HG02973 (cell line): ENCODE measurements at regions not wholly inside any gene's neighbourhood (a gene's known extent, or its start where the extent isn't known, plus 50 kb on each side); places are given as distances from the start of the nearest gene placed in this dataset.

Experiments
- ATAC-seq: cut with Tn5 transposase; IDR thresholded peaks from one replicate; pipeline ENCODE4 v1.9.1; 2021; ENCODE audit warnings: moderate library complexity; ENCODE audit not compliant: unreplicated experiment

- ATAC-seq, result peak; percentile 92
Observed at GRCh38 chr5:124920909-124921666, 174.6 kb upstream of the ZNF608 start.

DNA sequence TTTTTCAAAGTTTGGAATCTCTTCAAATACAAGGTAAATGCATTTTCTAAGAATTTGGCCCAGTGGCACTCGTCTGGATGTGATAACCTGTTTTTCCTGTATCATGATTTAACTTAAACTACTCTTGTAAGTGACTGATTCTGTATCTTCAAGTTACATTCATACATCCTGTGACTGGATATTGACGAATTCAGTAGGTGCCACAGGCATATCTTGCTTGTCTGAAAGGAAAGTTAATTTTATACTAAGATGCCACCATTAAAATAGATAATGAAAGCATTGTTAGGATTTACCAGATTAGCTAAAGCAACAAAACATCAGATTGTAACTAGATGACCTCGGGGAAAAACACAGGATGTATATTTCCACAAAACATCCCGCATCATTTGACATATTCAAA, 175.3 kb upstream of the ZNF608 start:
- ATAC-seq, result peak; percentile 11

DNA sequence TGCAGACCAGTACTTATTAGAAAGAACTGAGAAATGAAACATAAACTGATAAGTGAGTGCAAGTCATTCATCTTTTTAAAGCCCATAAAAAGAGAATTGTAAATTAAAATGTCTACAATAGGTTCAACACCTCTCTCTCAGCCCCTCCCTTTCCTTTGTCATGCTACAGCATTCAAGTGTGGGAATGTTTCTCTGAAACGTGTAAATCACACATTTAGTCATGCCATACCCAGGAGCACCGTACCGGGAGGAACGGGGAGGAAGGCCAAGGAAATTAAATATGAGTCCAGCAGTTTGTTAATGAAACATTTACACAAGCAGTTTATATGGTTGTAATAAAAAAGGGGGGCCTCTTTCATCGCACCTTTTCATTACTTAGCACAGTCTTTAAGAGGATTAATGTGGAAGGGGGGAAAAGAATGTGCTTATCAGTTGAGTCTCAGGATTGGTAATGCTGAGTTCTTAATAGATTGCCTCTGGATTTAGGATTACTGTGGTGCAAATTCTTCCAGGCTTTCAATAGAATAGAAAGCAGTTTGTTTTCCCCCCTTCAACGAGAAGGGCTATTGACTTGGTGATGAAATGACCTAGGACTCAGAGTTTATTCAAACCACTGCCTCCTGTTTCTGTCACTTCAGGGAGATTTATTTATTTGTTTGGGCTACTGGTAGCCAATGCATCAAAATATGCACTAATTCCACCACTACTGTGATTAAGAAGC, 176.0 kb upstream of the ZNF608 start:
- ATAC-seq, result no peak

DNA sequence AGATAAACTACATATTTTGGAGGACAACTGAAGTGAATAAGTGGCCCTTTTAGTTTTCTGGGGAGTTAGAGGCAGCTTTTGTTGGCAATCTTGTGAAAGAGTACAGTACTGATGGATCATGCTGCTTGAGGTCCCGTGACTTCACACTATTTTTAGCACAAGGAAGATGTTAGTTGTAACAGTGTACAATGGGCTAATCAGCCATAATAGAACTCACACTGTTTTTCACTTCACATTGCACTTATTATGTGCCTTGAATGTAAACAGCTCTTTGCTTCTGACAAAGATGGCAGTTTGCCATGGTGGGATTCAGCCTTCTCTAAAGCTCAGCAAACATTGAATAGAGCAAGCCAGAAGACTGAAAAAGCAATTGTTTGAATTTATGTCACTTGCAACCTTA, 176.7 kb upstream of the ZNF608 start:
- ATAC-seq, result no peak

DNA sequence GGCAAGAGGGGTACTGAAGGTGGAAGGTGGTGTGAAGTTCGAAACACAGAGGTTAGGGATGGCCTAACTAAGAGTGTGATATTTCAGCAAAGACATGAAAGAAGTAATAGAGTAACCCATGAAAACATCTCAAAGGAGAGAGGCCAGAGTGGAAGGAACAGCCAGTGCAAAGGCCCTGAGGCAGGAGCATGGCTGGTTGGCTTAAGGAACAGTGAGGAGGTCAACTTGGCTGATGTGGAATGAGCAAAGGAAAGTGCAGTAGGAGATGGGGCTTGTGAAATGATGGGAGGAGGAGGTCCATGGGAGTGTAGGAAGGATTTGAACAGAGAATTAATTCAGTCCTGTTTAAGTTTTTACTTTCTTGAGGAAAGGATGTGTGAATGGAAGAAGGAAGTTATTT, 178.3 kb upstream of the ZNF608 start:
- no peak for ATAC-seq

DNA sequence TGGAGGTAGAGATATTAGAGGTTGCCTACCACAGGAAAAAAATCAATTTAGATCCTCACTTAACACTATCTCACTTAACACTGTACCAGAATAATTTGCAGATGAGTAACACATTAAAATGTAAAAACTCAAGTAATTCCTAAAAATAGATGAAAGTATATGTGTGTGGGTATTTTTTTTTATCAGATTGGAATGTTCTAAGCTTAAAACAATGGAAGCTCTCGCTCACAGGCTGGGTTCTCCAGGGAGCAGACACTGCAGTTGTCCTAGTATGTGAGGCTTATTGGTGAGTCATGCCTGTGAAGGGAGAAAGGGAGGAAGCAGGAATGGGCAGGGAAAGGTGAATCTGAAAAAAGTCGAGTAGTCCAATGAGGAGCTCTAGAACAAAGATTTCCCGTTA, 181.3 kb upstream of the ZNF608 start:
- ATAC-seq, result no peak

DNA sequence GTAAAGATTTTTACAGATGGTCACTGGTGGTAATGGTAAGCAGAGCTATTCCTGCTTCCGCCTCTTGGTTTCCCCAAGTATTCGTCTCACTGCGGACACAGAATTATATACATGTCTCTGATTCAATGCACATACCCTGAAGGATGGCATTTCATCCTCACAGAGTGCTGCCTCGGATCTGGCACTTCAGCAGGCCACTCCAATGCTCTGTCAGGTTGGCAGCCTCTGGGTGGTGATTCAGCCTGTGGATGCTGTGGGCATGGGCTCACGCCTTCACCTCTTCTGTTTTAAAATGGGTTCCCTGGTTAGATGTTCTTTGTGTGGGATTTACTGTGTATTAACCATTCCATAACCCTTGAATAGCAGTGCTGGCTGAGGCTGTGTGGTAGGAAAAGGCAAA, 182.6 kb upstream of the ZNF608 start:
- ATAC-seq, result no peak

DNA sequence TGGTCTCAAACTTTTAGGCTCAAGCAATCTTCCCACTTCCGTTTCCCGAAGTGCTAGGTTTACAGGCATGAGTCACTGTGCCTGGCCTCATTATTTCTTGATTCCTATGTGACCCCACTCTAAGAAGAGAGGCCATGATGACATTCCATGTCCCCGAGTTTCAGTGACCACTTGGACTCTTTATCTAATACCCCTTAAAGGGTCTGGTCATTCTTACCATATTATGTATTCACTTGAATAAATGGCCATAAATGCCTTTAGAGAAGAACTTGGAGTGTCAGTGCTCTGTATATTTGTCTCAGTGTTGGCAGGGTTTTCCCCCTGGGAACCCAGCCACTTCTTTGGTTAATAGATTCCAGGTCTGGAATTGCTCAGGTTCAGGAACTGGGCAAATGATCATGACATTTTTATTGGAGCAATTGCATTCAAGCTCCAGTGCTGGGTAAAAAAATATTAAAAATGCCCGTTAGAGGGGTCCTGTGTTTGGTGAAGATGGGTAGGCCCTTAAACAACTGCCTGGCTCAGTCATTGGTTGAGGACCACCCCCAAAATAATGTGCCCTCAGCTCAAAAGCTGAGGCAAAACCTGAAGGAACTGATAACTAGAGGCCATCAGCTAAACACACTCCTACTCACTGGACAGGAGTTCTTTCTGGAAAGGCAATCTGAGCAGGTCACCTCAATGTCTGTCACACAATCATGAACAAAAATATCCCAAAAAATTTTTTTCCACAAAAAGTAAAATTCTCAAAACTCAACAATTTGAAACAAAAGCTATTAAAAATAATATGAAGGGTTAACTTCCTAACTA, 186.6 kb upstream of the ZNF608 start:
- ATAC-seq, result no peak

DNA sequence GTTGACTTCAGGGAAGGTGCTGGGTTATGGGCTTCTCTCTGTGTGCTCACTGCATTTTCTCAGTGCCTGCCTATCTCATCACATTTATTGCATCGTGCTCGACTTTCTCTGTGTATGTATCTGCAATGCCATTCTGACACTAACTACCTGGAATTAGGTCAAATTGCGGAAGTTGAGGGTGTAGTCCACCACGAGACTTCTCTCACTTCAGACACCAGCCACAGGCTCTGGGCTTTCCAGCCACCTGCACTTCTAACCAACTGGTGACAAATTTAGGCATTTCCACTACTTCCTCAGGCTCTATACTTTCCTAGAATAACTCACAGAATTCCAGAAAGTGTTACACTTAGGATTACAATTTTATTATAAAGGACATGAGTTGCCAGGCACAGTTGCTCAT, 188.6 kb upstream of the ZNF608 start:
- ATAC-seq, result peak; percentile 78

DNA sequence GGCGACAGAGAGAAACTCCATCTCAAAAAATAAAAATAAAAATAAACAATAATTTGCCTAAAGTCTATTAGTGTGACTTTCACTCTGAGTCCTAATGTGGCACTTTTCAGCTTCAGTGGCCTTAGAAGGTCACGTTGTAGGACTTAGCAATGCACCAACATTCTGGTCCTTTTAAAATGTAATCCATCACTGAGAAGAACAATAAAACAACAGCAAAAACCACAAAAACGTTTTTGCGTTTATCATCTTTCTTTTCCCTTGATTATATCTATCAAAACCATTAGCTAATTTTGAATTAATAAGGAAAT, 190.1 kb upstream of the ZNF608 start:
- ATAC-seq, result peak; percentile 41

DNA sequence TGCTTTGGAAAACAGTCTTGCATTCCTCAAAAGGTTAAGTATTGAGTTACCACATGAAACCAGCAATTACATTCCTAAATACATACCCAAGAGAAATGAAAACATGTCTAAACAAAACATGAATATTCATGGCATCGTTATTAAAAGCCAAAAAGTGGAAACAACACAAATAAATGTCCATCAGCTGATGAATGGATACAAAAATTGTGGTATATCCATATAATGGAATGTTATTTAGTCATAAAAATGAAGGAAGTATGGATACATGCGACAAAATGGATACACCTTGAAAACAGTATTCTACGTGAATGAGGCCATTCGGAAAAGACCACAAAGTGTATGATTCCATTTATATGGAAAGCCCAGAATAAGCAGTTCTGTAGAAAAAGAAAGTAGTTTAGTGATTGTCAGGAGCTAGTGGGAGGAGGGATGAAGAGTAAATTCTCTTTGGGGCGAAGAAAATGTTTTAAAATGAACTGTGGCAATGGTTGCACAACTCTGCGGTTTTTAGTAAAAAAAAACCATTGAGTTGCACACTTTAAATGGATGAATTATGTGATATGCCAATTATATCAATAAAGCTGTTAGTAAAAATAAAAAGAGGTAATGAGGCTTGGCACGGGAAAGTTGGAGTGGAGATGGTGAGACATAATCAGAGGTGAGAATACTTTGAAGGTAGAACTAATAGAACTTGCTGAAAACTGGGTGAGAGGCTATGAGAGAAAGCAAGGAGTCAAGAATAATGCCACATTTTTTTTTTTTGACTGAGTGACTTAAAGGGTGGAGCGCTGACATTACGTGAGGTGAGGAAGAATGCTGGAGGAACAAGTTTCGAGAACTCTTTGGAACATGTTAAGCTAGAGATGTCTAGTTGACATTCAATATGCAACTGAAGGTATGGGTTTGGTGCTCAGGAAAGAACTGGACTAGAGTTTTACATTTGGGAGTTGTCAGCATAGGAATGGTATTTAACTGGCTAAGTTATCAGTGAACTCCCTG, 194.9 kb upstream of the ZNF608 start:
- no peak for ATAC-seq

DNA sequence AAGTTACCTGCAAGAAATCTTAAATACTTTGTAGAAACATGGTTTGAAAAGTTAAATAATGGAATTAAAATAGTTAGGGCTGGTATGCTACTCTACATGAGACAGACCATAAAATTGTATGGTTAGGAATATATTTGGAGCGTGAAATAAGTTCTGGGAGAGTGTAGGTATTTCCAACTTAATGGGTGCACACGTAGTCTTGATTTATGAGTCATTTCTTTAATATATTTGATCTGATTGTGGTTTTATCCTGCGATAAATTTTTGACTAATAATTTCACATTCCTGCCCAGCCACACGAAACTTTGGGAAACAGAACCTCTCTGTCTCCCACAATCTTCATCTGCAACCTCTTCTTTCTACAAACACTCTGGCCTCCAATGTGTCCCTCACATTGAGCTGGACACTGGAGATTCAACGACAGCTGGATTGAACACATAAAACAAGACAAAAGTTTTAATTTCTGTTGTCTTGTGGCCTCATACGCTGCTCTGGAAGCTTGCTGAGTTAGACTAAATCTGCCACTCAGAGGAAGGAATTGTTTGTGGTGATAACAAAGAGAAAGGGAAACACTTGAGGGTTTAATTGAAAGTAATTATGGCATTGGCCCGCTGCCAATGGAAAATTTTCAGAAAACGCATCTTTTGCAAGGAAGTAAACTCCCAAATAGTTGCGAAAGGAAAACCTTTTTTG, 201.8 kb upstream of the ZNF608 start:
- no peak for ATAC-seq

DNA sequence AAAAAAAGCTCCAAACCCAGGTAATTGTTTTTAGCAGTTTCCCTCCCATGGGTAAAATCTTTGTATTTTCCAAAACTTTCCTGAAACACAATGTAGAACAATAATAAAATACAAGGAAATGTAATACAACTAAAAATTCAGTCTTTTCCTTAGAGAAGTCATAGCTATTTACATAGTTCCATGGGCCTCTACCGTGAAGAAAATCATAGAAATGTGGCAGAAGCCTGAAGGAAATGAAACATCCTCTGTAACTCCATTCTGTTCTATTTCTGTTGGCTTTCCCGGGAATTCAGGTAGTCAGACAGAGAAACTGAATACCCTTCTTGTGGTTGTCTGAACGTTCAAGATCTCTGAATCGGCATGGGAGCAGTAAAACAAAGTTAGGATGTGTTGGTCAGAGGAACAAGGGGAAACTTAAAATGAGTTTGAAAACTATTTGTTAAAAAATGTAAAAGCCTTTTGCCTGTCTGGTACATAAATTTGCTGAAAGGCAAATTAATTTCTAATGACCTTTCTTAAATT, 202.4 kb upstream of the ZNF608 start:
- ATAC-seq, result no peak

- no peak for ATAC-seq
Observed at GRCh38 chr5:124949862-124950261, 203.4 kb upstream of the ZNF608 start.

DNA sequence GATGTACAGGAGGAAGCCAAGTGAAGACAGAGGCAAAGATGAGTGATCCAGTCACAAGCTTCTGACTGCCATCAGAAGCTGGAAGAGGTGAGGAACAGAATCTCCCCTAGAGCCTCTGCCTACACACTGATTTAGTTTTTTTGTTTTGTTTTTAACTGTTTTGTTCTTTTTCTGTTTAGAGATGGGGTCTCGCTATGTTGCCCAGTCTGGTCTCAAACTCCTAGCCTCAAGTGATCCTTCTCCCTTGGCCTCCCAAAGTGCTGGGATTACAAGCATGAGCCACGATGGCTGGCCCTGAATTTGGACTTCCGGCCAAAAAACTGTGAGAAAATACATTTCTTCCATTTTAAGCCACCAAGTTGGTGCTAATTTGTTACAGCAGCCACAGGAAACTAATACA, 204.7 kb upstream of the ZNF608 start:
- no peak for ATAC-seq

- peak; percentile 63 for ATAC-seq
Observed at GRCh38 chr5:124951661-124952060, 205.2 kb upstream of the ZNF608 start.

- peak; percentile 97 for ATAC-seq
Observed at GRCh38 chr5:124952079-124952478, 205.6 kb upstream of the ZNF608 start.

GRCh38 chr5:124952566-124952965, 206.1 kb upstream of the ZNF608 start:
- ATAC-seq, result peak; percentile 30

GRCh38 chr5:124954784-124955183, 208.3 kb upstream of the ZNF608 start:
- ATAC-seq, result no peak

DNA sequence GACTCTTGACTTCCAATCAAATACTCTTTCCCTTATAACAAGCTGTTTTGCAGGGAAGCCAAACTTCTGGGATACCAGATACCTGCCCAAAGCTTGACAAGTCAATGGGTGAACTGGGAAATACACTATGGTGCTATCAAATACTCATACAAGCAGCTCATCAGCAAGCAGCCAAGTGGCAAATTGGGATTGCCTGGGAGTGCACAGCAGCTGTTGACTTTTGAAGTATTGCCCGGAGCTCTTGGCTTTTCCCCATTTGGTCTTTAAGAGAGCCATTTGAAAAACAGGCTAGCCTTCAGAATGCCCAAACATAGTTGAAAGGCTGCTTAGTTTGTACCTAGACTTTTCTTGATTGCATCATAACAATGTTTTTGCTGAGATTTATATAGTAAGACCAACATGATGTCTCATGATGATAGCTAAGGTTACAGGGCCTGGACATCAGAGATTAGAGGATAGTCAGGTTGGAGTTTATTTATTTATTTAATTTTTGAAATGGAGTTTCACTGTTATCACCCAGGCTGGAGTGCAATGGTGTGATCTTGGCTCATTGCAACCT, 210.1 kb upstream of the ZNF608 start:
- no peak for ATAC-seq
